ENCODE measurements at regions not wholly inside any gene's neighbourhood (a gene's known extent, or its start where the extent isn't known, plus 50 kb on each side); places are given as distances from the start of the nearest gene placed in this dataset.
A peak's percentile ranks its signal among the peaks of the same experiment; 100 is the strongest.

DNA sequence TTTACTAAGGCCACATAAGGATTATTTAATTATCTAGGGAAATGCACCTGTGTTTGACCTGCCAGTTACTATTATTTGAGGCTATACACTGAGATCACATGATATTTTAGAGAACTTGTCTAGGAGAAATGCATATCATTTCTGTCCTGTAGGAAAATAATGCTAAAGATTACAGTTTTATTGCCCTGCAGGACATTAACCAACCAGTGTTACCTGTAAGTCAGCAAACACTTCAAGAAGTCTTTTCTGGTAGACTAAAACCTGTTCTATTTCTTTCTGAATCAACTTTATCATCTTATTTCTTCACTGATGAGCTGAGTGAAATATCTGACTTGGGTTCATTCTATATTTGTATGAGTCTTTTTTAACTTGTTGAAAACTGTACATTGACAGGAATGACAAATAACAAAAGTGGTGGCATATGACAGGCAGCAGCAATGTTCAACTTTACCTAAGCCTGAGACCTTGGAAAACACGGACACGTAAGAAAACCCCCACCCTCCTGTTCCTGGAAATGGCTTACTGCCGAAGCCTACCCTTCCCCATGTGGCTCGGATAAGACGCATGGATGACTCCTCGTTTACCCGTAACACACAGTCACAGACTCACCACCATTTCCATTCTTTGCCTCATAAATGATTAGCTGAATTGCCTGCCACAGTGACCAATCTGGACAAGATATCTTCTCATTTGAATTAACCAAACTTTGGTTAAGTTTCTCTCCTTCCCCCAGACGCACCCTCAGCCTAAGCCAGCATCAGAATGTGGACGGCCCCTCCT is 118.0 kb upstream of the CD93 start:
- H3K4me1 ChIP-seq, result peaks cover 8 to 12% (median 10%) of the 10 kb centered on the region in 4 donors
- ATAC-seq (ENCODE audit: low FRiP score in 2 of 2) (no peak), DNase-seq (no peak)
- no peak overlapping the region for H3K4me3 ChIP-seq
- H3K27ac ChIP-seq, result no peak overlapping the region
- TF ChIP-seq EP300 (IDR thresholded peaks at IDR 0.05), result no peak
- TF ChIP-seq, protein P1, sequence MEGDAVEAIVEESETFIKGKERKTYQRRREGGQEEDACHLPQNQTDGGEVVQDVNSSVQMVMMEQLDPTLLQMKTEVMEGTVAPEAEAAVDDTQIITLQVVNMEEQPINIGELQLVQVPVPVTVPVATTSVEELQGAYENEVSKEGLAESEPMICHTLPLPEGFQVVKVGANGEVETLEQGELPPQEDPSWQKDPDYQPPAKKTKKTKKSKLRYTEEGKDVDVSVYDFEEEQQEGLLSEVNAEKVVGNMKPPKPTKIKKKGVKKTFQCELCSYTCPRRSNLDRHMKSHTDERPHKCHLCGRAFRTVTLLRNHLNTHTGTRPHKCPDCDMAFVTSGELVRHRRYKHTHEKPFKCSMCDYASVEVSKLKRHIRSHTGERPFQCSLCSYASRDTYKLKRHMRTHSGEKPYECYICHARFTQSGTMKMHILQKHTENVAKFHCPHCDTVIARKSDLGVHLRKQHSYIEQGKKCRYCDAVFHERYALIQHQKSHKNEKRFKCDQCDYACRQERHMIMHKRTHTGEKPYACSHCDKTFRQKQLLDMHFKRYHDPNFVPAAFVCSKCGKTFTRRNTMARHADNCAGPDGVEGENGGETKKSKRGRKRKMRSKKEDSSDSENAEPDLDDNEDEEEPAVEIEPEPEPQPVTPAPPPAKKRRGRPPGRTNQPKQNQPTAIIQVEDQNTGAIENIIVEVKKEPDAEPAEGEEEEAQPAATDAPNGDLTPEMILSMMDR (IDR thresholded peaks at IDR 0.05), result no peak
- no peak for TF ChIP-seq POLR2A (IDR thresholded peaks at IDR 0.05)
- H3K9me3 ChIP-seq, result no peaks in the 10 kb centered on the region
- 81% methylated on average over 9 of the region's 9 CpGs for WGBS, 2 donors
- no peaks in the 10 kb centered on the region for H3K36me3 ChIP-seq
- H3K27me3 ChIP-seq, result no peaks in the 10 kb centered on the region

DNA sequence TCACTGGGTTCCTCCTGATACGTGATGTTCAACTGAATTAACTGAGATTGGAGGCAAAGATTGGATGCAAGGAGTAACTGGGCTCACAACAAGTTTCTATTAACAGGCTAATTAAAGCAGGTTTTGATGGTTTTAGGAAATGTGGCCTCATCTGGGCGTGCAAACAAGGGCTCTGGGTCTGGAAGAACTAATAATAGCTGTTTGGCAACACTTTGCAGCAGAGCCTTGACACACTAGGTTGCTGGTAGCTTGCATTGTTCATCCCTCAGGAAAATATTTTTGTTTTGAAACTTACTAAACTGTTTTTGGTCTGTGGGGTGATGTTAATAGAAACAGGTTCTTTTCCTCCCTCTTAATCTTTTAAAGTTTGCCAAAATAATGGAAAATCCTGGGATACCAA is 117.2 kb upstream of the CD93 start:
- no peak overlapping the region for H3K4me3 ChIP-seq
- 50 to 57% methylated on average over 2 of the region's 2 CpGs for WGBS, 2 donors
- no peak for ATAC-seq (ENCODE audit: low FRiP score in 2 of 2)
- no peaks in the 10 kb centered on the region for H3K9me3 ChIP-seq
- H3K27me3 ChIP-seq, result no peaks in the 10 kb centered on the region
- TF ChIP-seq, protein P1 (IDR thresholded peaks at IDR 0.05), result no peak
- TF ChIP-seq POLR2A (IDR thresholded peaks at IDR 0.05) (no peak), POLR2AphosphoS5 (IDR thresholded peaks at IDR 0.05) (no peak), EP300 (IDR thresholded peaks at IDR 0.05) (no peak)
- H3K36me3 ChIP-seq, result no peaks in the 10 kb centered on the region
- no peak overlapping the region for H3K27ac ChIP-seq
- DNase-seq, result no peak
- H3K4me1 ChIP-seq, result peaks cover 8 to 12% (median 10%) of the 10 kb centered on the region in 4 donors

DNA sequence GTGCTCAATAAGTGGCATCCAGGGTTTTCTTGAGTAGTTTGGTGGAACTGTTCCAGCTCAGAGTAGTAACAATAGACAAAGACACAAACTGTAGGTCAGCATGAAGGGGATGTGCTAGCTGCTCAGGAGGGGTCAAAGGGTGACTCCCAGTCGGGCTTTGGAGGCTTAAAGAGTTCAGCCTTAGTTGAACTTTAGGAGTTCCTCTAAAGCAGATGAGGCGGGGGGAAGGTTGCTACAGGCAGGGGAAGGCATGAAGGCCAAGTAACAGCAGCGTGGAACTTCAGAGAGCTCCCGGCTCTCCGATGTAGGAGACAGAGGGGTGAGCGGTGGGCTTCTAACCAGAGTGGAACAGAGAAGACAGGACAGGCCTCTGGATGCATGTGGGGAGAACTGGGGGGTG is 115.5 kb upstream of the CD93 start:
- TF ChIP-seq POLR2AphosphoS5 (IDR thresholded peaks at IDR 0.05) (no peak), POLR2A (IDR thresholded peaks at IDR 0.05) (no peak), EP300 (IDR thresholded peaks at IDR 0.05) (no peak)
- TF ChIP-seq, protein P1 (IDR thresholded peaks at IDR 0.05), result no peak
- H3K4me1 ChIP-seq, result peaks cover 8 to 12% (median 10%) of the 10 kb centered on the region in 4 donors
- WGBS, 2 donors, result 84 to 94% methylated on average over 6 of the region's 6 CpGs
- H3K27me3 ChIP-seq, result no peaks in the 10 kb centered on the region
- no peak for ATAC-seq (ENCODE audit: low FRiP score in 2 of 2)
- no peak overlapping the region for H3K27ac ChIP-seq
- H3K36me3 ChIP-seq, result no peaks in the 10 kb centered on the region
- DNase-seq, result no peak
- H3K4me3 ChIP-seq, result no peak overlapping the region
- H3K9me3 ChIP-seq, result no peaks in the 10 kb centered on the region

DNA sequence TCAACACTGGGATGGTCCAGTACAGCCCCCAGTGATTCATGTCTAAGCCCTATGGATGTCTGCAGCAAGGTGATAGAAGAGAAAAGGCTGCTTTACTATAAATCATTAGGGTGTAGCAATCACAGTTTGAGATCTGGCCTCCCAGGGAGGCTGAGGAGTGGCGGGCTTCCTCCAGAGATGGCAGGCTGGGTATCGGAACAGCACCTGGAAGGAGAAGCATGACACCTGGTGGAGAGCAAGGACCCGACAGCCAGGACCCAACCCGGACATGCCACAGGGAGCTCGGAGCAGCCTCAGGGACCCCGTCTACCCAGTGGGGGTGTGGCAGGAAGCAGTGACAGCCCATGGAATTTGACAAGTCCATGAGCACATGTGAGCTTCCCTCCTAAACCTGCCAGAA is 114.8 kb upstream of the CD93 start:
- Histone ChIP-seq H3K27ac (no peak overlapping the region), H3K4me1 (peaks cover 3 to 9% (median 6%) of the 10 kb centered on the region in 4 donors), H3K27me3 (no peaks in the 10 kb centered on the region), H3K36me3 (no peaks in the 10 kb centered on the region), H3K4me3 (no peak overlapping the region), H3K9me3 (peaks cover 0 to 4% (median 0%) of the 10 kb centered on the region in 4 donors)
- WGBS, 2 donors, result 47 to 48% methylated on average over 6 of the region's 6 CpGs
- TF ChIP-seq, protein P1 (IDR thresholded peaks at IDR 0.05), result peak; percentile 35 to 72 (median 50)
- TF ChIP-seq POLR2AphosphoS5 (IDR thresholded peaks at IDR 0.05) (no peak), EP300 (IDR thresholded peaks at IDR 0.05) (no peak), POLR2A (IDR thresholded peaks at IDR 0.05) (no peak)
- DNase-seq (peak in 1 of 2 donors; percentile 65), ATAC-seq (ENCODE audit: low FRiP score in 2 of 2) (peak; percentile 43 to 79)

DNA sequence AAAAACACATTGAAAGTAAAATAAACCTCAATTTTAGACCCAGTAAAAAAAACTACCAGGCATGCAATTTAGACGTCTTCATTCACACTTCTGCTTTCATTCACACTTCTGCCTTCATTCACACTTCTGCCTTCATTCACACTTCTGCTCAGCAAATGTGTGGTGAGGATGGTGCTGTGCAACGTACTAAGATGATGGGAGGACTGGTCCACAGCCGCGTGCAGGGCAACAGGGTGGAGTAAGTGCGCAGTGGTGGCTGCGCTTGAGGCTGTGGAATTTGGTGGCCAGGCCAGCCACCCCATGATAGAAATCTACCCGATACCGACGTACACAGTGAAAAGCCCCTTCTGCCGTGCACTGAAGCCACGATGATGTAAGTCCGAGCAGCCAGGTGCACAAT is 114.3 kb upstream of the CD93 start:
- peaks cover 0 to 5% (median 2%) of the 10 kb centered on the region in 4 donors for H3K4me1 ChIP-seq
- no peak overlapping the region for H3K4me3 ChIP-seq
- WGBS, 2 donors, result 84 to 92% methylated on average over 12 of the region's 12 CpGs

More for the DNA sequence above, 114.3 kb upstream of the CD93 start:
- H3K27ac ChIP-seq, result no peak overlapping the region
- DNase-seq (no peak), ATAC-seq (ENCODE audit: low FRiP score in 2 of 2) (peak; percentile 24 to 50)
- peaks cover 0 to 4% (median 0%) of the 10 kb centered on the region in 4 donors for H3K9me3 ChIP-seq
- no peaks in the 10 kb centered on the region for H3K36me3 ChIP-seq
- H3K27me3 ChIP-seq, result no peaks in the 10 kb centered on the region
- TF ChIP-seq POLR2A (IDR thresholded peaks at IDR 0.05), result no peak
- TF ChIP-seq, protein P1 (IDR thresholded peaks at IDR 0.05), result no peak
- no peak for TF ChIP-seq EP300 (IDR thresholded peaks at IDR 0.05)
- no peak for TF ChIP-seq POLR2AphosphoS5 (IDR thresholded peaks at IDR 0.05)
